GM18909 (cell line): ENCODE measurements at regions not wholly inside any gene's neighbourhood (a gene's known extent, or its start where the extent isn't known, plus 50 kb on each side); places are given as distances from the start of the nearest gene placed in this dataset.
"Not testable (repeated sequence)": the region's sequence is repeated elsewhere in the genome, so short reads cannot be mapped to it uniquely, and the experiment has no call there.

Experiments
- ATAC-seq: cut with Tn5 transposase; IDR thresholded peaks from one replicate; pipeline ENCODE4 v1.9.1; 2021; ENCODE audit warnings: mild to moderate bottlenecking; ENCODE audit not compliant: unreplicated experiment, poor library complexity

DNA sequence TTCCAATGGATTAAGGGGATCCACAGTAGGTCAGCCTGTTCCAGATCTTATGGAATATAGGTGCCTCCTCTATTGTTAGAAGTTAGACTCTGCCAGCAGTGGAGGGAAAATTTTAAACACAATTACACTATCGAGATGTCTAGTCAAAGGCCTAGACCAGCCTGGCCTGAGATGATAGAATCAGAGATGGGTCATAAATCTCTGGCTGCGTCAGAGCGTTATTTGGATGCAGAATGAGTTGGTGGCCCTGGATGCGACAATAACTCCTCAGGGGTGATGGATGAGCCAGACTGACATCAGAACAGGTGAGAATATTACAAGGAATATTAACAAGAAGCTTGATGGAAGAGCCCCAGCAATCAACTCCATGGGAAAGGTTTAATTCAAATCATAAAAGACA is 149.3 kb upstream of the TCF4 start:
- ATAC-seq, result no peak

DNA sequence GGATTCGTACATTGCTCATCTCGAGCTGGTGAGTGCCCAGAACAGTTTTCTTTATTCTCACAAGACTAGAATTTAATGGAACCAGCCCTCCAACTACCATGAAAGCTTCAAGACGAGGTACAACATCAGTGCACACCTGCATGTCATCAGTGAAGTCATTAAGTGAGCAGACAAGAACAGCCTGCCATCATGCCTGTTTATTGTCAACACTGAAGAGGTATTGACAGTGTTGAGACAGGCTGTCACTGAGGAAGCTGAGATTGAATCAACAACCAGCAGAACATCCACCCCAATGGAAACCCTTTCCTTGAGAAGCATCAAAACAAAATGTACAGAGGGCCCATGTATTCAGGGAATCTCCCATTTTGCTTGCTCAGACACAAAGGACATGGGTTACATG is 148.0 kb upstream of the TCF4 start:
- no peak for ATAC-seq

DNA sequence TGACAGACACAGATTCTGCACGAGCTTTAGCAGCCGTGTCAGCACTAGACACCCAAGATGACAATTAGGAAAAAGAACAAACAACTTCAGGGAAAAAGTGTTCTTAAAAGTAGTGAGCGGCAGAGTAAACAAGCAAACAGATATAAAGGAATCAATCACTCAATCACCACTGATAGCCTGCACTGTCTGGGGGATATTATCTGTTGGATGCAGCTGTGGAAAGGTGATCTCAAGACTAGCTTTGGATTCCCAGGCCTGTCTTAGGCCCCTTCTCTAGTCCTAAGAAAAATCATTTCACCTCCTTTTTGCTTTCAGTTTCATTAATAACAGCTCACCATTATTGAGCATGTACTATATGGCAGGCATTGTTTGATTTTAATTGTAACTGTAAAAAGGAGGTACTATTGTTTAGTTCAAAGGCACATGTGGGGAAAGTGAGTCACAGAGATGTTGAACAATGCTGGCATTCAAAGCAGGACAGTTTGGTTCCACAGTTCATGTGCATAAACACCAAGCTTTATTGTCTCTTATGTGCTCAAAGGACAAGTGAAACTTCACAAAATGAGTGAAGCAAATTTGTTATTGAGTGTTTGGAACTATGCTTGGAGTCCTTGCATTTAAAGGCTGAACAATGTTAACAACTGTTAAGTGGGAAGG is 147.3 kb upstream of the TCF4 start:
- ATAC-seq, result no peak

- no peak for ATAC-seq
Measured at GRCh38 chr18:55732227-55733106, 144.5 kb upstream of the TCF4 start.

DNA sequence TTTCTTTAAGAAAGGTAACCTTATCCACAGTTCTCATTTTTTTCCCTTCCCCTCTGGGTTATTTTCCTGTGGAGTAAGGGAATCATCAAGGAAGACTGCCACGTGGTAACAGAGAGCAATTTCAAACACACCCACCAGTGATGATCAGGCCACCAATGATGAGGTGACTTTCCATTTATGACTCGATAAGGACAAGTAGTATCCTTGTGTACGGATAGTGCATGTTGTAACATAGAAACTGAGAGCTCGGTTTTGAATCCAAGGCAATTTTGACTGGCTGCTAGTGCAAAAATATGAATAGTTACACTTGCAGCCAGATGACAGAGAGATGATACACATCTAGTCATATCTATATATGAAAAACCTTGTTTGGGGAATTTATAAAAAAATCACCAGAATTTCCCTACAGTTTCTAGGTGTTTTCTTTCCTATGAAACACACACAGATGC is 143.6 kb upstream of the TCF4 start:
- ATAC-seq, result no peak

- ATAC-seq, result not testable (repeated sequence)
Measured at GRCh38 chr18:55721006-55721405, 133.0 kb upstream of the TCF4 start.

DNA sequence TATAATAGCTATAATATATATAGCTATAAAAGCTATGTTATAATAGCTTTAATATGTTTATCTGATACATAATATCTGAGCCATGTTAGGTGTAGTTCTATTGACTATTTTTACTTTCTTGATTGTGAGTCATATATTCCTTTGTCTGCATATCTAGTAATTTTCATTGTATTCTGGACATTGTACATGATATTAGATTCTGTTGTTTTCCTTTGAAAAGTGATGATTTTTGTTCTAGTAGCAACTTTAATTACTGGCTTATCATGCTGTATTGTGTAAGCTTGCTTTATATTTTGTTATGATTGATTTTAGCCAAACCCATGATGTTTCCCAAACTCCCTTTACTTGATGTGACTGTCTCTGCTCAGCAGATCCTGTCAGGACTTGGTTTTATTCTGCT is 125.7 kb upstream of the TCF4 start:
- no peak for ATAC-seq

GRCh38 chr18:55706898-55707297 is 118.9 kb upstream of the TCF4 start:
- no peak for ATAC-seq

DNA sequence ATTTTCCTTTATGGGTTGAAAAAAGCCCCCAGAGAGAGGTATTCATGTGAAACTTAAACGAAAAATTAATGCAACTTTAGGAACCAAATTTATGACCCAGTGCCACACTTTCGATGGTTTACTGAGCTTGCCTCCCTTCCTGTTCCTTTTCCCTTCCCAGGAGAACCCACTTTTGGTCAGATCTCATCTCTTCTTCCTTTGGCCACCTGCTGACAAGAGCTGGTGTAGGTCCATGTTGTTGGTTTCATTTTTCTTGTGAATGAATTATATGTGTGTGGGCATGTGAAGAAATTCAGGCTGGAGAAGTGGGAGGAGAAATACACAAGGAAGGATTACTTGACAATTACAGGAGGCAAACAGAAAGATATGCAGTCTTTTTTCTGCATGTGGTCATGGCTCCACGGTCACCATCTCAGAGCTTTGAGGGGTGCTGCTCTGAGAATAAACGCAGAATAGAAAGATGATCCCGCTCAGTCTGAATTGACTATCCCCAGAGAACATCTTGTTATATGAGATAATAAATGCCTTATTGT is 111.3 kb upstream of the TCF4 start:
- no peak for ATAC-seq

DNA sequence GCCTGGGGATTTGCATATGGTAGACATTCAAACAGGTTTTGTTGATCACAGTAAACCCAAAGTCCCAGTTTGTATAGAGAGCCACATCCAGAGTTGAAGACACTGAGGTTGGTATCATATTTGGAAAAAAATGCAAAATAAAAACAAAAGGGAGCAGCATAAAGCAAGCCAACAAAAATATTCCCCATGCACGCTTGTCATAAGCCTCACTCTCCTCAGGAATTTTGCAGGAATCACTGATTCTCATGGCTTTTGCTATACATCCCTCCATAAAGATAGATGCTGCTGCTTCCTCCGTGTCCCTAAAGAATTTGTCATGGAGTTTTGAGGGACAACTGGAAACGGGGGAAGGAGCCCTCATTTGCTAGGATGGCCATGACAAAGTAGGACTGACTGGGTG is 108.8 kb upstream of the TCF4 start:
- ATAC-seq, result no peak

- ATAC-seq, result no peak
Measured at GRCh38 chr18:55695091-55695490, 107.1 kb upstream of the TCF4 start.

DNA sequence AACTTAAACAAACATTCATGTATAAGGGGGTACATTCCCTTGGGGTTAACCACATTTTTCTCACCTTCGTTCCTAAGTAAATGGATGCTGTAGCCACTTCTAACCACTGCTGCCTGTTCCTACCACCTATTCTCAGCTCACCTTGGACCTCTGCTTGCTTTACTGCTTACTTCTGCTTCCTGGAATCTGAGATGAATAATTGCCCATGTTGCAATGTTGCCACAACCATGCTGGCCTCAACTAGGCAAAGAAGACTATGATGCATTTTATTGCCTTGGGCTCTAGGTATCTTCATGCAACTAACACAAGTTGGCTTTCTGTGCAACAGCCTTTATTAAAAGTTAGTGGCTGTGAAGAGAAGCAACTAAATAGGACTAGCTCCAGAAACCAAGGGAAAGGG is 106.3 kb upstream of the TCF4 start:
- no peak for ATAC-seq

DNA sequence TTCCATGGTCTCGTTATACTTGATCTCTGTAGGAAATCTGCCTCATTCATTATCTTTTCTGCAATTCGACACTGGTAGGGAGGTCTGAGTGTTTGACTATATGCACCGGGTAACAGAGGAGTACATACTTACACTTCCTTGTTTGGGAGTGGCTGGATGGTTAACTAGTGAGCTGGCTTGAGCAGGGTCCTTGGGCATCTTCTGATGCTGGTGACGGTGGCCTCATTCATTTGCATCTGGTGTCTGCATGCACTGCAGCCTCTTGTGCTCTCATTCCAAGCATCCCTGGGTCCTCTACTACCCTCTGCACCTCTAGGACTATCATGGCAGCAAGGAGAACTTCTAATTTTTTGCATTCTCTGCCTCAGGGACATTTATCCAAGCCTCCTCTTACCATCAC is 100.0 kb upstream of the TCF4 start:
- ATAC-seq, result no peak

DNA sequence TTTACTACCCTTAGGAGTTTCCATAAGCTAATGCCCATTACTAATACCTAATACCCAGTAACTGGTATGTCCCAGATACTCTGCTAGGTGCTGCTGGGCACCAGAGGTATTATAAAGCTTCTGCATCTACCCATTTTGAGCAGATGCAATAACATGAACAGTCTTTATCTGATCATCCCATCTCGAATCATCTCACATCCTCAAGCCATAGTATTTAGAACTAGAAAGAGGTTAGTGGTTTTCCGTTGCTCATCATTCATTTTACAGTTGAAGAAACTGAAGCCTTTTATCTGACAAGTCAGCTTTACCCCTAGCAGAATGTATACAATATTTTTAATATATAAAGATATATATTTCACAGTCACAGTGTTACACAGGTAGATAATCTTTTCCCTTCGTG is 99.1 kb upstream of the TCF4 start:
- ATAC-seq, result no peak

DNA sequence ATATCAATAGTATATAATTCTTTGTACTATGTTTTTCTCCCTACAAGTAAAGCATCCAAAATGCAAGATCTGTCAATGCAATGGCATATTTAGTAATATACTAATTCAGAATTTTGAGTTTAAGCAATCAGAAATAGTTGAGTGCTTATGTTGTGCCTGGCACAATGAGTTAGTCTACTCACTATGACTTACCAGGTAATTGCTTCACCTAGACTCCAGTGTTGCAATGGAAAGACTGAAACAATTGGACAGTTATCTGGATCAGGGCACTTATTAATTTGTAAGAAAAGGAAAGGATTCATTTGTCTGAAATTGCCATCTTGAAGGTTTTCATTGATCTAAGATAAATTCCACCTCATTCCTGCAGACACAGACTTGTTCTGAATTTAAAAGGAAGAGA is 97.6 kb upstream of the TCF4 start:
- ATAC-seq, result no peak

DNA sequence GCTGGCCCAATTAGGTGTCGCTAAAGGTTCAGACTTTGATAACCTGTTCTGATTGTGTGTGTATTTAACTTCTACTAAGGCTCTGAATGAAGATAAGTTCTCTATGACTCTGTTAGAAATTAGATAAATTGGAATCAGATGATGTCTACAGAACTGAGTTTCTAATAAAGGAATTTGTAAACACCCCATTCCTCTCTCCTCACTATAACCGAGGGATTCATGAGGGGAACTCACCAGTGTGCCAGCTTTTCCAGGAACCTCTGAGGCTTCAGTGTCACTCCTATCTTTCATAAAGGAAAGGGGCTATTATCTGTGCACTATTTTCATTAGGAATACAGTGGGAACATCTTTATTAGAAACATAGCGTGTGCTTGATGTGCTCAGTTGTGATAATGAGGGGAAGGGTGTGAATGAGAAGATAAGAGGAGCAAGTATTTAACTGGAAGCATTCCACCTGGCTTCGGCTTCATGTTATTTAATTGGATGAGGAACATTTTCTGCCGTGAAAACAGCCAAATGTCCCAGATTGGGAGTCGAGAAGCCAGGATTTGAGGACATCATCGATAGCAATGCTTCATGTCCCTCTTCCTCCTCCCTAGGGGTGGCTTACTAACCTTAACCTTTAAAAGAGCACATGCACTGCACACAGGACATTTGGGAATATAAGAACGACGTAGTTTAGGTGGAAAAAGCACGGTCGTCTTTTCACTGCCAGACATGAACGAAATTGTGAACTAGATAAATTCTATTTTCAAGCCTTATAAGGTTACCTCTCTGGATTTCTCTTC is 84.8 kb upstream of the TCF4 start:
- no peak for ATAC-seq

DNA sequence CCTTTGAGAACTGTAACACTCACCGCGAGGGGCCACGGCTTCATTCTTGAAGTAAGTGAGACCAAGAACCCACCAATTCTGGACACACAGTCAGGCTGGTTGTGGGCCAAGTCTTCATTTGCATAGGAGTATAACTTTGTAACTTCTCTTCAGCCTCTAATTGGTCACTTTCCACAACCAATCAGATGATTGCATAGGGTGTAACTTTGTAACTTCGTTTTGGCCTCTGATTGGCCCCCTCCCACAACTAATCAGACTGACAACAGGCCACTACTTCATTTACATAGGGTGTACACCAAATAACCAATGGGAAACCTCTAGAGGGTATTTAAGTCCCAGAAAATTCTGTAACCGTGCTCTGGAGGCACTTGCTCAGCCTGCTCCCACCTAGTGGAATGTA is 77.5 kb upstream of the TCF4 start:
- ATAC-seq, result no peak

GRCh38 chr18:55664758-55665400 is 76.9 kb upstream of the TCF4 start:
- not testable (repeated sequence) for ATAC-seq

- no peak for ATAC-seq
Measured at GRCh38 chr18:55663891-55664290, 75.9 kb upstream of the TCF4 start.

- no peak for ATAC-seq
Measured at GRCh38 chr18:55658598-55658997, 70.6 kb upstream of the TCF4 start.
